GM18511 (cell line): ENCODE measurements at regions not wholly inside any gene's neighbourhood (a gene's known extent, or its start where the extent isn't known, plus 50 kb on each side); places are given as distances from the start of the nearest gene placed in this dataset.
"Not testable (repeated sequence)": the region's sequence is repeated elsewhere in the genome, so short reads cannot be mapped to it uniquely, and the experiment has no call there.

Experiments used
- ATAC-seq: cut with Tn5 transposase; IDR thresholded peaks from one replicate; pipeline ENCODE4 v1.9.1; 2021; ENCODE audit warnings: mild to moderate bottlenecking, moderate library complexity; ENCODE audit not compliant: unreplicated experiment

GRCh38 chr5:92552206-92553160 is 1028.5 kb downstream of the NR2F1-AS1 start:
- no peak for ATAC-seq

- ATAC-seq, result no peak
These were observed 1032.7 kb downstream of the NR2F1-AS1 start for GRCh38 chr5:92548346-92548745.

DNA sequence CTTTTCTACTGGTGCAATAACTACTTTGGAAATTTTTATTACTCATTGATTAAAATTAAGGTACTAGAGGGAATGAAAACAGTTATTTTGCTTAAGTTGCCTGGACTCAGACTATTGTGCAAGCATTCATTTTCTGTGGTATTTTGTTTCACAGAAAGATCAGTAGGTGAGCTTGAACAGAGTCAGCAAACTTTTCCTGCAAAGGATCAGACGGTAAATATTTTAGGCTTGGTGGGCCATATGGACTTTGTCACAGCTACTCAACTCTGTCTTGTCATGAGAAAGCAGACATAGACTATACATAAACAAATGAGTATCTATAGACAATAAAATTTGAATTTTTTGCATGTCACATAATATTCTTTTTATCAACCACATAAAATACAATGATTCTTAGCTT is 1036.4 kb downstream of the NR2F1-AS1 start:
- ATAC-seq, result no peak

- ATAC-seq, result no peak
These were observed 1037.0 kb downstream of the NR2F1-AS1 start for GRCh38 chr5:92544036-92544435.

GRCh38 chr5:92543201-92543600 is 1037.8 kb downstream of the NR2F1-AS1 start:
- no peak for ATAC-seq

- ATAC-seq, result not testable (repeated sequence)
These were observed 1039.0 kb downstream of the NR2F1-AS1 start for GRCh38 chr5:92542017-92542416.

DNA sequence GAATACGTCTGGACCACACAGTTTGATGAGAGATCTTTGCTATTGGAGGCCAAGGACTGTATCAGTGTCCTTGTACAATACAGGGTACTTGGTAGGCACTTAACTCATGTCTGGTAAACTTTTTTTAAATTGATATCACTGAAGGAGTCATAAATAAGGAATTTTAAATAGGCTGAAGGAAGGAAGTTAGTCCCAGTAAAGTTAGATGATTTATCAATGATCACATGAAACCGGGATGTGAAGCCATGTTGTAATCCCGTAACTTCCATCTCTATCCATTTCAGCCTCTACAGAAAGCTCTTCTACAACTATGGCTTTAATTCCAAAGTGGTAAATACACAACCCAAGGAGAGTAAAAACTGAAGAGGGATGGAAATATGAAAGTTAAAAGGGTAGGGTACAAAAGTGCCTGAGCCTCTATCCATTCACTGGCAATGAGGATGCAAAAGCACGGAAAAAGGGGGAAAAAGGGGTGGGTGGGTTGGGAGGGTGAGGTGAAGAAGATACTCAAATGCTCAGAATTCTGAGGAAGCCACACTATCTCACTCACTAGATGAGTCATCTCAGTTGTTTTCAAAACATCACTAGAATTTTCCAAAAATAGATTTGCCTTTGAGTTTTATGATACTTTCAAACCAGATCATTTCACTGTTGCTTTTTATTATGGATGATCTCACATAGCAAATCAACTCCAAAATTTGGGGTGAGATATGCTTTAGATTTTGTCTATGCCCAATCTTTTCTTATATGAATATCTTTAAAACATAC is 1053.5 kb downstream of the NR2F1-AS1 start:
- ATAC-seq, result peak; percentile 61

- no peak for ATAC-seq
These were observed 1055.9 kb downstream of the NR2F1-AS1 start for GRCh38 chr5:92525131-92525530.

GRCh38 chr5:92519811-92520632 is 1061.0 kb downstream of the NR2F1-AS1 start:
- ATAC-seq, result no peak

- ATAC-seq, result peak; percentile 100
These were observed 1062.6 kb downstream of the NR2F1-AS1 start for GRCh38 chr5:92518318-92518904.

- ATAC-seq, result no peak
These were observed 1066.1 kb downstream of the NR2F1-AS1 start for GRCh38 chr5:92514896-92515295.

GRCh38 chr5:92513067-92513466 is 1068.0 kb downstream of the NR2F1-AS1 start:
- no peak for ATAC-seq

DNA sequence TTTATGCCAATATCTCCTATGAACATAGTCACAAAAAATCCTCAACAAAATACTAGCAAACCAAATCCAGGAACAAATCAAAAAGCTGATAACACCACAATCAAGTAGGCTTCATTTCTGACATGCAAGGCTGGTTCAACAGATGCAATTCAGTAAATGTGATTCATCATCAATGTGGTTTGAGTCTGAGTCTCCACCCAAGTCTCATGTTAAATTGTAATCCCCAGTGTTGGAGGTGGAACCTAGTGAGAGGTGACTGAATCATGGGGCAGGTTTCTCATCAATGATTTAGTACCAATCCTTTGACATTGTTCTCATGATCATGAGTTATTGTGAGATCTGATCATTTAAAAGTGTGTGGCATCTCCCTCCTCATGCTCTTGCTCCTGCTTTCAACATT is 1072.7 kb downstream of the NR2F1-AS1 start:
- ATAC-seq, result no peak

GRCh38 chr5:92505925-92506324 is 1075.1 kb downstream of the NR2F1-AS1 start:
- peak; percentile 66 for ATAC-seq

- no peak for ATAC-seq
These were observed 1075.9 kb downstream of the NR2F1-AS1 start for GRCh38 chr5:92505145-92505544.

DNA sequence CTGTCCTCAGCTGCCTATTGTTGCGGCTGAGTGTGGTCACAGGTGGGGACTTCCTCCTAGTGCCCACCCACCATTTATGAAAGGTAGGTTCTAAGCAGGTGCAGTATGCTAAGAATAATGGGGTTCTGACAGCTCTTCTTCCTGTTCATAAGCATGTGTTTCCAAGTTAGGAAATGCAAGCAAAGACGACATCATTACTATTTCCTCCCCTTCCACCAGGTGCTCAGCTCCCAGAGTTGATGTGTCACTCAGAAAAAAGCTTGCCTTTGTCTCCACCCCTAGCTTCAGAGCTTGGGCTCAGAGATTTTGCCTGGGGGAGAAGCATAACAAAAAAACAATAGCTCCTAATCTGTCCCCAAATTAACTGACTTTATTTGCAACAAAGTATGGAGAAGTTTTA is 1076.7 kb downstream of the NR2F1-AS1 start:
- no peak for ATAC-seq

DNA sequence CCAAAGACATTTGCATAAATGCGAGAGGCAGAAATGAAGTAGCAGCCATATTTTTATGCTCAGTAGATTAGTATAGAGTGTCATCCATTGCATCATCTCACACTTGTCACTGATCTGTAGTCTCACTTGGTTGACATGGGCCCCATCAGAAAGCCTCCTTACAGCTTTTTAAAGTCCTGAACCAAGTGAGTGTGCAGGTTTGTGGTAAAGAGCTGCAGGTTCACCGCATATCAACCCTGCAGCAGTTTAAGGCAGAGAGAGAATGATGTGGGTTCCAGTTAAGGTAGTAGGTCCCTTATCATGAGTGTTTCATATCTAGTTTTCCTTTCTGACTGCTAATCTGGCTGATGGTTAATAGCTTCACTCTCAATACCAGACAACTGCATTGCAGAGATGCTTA is 1080.3 kb downstream of the NR2F1-AS1 start:
- no peak for ATAC-seq

DNA sequence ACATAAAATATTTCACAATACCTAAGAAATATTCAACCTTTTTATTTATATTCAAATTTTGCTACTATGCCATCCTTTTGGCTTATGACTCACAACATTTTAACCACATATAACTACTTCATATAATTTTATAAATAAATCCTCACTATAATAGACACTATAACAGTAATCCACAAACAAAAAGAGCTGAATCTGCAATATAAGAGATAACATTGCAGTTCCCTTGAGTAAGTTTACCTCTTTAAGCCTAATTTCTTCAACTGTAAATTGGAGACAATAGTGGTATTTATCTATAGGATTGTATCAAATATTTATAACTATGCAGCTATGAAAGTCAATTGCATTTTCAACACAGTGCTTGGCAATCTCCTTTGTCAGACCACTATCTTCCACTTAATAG is 1084.5 kb downstream of the NR2F1-AS1 start:
- ATAC-seq, result no peak

DNA sequence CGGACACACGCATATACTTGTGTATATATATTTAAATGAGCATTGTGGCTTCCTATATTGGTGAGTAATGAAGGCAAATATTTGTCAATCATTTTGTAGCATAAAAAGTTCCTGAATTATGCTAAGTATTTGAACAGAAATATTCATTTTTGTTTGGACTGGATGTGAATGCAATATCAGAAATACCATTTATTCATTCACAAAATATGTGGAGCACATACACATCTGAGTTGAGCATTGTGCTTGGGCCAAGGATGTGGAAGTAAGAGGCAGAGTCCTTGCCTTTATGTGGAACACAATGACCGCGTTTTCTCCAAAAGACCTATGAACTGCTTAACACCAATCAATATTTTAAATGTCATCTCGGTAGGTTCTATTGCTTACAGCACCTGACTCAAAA is 1086.5 kb downstream of the NR2F1-AS1 start:
- ATAC-seq, result no peak

- ATAC-seq, result no peak
These were observed 1088.1 kb downstream of the NR2F1-AS1 start for GRCh38 chr5:92492908-92493307.

DNA sequence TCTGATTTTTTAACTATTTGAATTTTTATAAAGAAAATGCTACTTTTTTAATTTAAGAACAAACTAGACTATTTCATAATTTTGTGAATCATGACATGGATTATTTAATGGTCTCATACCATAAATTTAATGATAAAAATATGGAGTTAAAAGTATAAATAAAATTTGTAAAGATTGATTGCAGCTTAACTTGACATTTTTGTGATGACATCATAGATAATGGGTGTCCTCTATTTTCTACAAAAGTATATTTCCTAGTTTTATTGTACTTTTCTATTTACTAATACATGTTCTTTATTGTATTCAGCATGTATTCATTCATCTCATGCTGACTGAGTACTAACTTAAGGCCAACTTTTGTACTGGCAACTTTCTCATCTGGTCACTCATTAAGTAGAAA is 1096.5 kb downstream of the NR2F1-AS1 start:
- no peak for ATAC-seq
